ENCODE measurements at regions not wholly inside any gene's neighbourhood (a gene's known extent, or its start where the extent isn't known, plus 50 kb on each side); places are given as distances from the start of the nearest gene placed in this dataset.
"Not testable (repeated sequence)": the region's sequence is repeated elsewhere in the genome, so short reads cannot be mapped to it uniquely, and the experiment has no call there.

- intact Hi-C loops (cut with micrococcal nuclease), result no loop called here
Measured at GRCh38 chr3:193800138-193801043, 207.4 kb downstream of the OPA1 start.

GRCh38 chr3:193801097-193801496 lies 208.1 kb downstream of the OPA1 start:
- intact Hi-C loops (cut with micrococcal nuclease), result no loop called here

GRCh38 chr3:193803288-193803687 lies 210.3 kb downstream of the OPA1 start:
- intact Hi-C loops (cut with micrococcal nuclease), result no loop called here

- intact Hi-C loops (cut with micrococcal nuclease), result no loop called here
Measured at GRCh38 chr3:193805448-193805847, 212.4 kb downstream of the OPA1 start.

GRCh38 chr3:193808317-193808716 lies 215.3 kb downstream of the OPA1 start:
- intact Hi-C loops (cut with micrococcal nuclease), result no loop called here

- intact Hi-C loops (cut with micrococcal nuclease), result no loop called here
Measured at GRCh38 chr3:193809106-193809505, 216.1 kb downstream of the OPA1 start.

- intact Hi-C loops (cut with micrococcal nuclease), result no loop called here
Measured at GRCh38 chr3:193812078-193812725, 219.2 kb downstream of the OPA1 start.

- intact Hi-C loops (cut with micrococcal nuclease), result no loop called here
Measured at GRCh38 chr3:193812791-193813500, 219.9 kb downstream of the OPA1 start.

- intact Hi-C loops (cut with micrococcal nuclease), result no loop called here
Measured at GRCh38 chr3:193813501-193813830, 220.5 kb downstream of the OPA1 start.

- intact Hi-C loops (cut with micrococcal nuclease), result no loop called here
Measured at GRCh38 chr3:193814166-193814892, 221.3 kb downstream of the OPA1 start.

- intact Hi-C loops (cut with micrococcal nuclease), result no loop called here
Measured at GRCh38 chr3:193815246-193816027, 222.4 kb downstream of the OPA1 start.

- intact Hi-C loops (cut with micrococcal nuclease), result no loop called here
Measured at GRCh38 chr3:193816028-193816395, 223.0 kb downstream of the OPA1 start.

GRCh38 chr3:193816656-193817311 lies 223.8 kb downstream of the OPA1 start:
- intact Hi-C loops (cut with micrococcal nuclease), result no loop called here

- intact Hi-C loops (cut with micrococcal nuclease), result no loop called here
Measured at GRCh38 chr3:193819117-193820010, 226.4 kb downstream of the OPA1 start.

- intact Hi-C loops (cut with micrococcal nuclease), result no loop called here
Measured at GRCh38 chr3:193821151-193821668, 228.2 kb downstream of the OPA1 start.

GRCh38 chr3:193822492-193823212 lies 229.6 kb downstream of the OPA1 start:
- intact Hi-C loops (cut with micrococcal nuclease), result no loop called here

GRCh38 chr3:193823213-193823605 lies 230.2 kb downstream of the OPA1 start:
- intact Hi-C loops (cut with micrococcal nuclease), result not testable (repeated sequence)

- intact Hi-C loops (cut with micrococcal nuclease), result no loop called here
Measured at GRCh38 chr3:193824365-193824764, 231.4 kb downstream of the OPA1 start.

Data from T-helper 1 cell treated with Interleukin-12 subunit alpha and Interleukin-12 subunit beta and Interleukin-4 antibody, amounts not matched to agents 30 ng/mL and 1 ng/mL, for 36 hours (primary cell).